Keratinocyte (primary cell): ENCODE measurements at regions not wholly inside any gene's neighbourhood (a gene's known extent, or its start where the extent isn't known, plus 50 kb on each side); places are given as distances from the start of the nearest gene placed in this dataset.
"Not testable (repeated sequence)": the region's sequence is repeated elsewhere in the genome, so short reads cannot be mapped to it uniquely, and the experiment has no call there.

Experiments used
- DNase-seq: peaks from one replicate; pipeline ENCODE4 v3.0.0-alpha.2; 2011; ENCODE audit warnings: low read depth, missing footprints, low spot score
- FAIRE-seq: peaks from 2 replicates; lab custom pipeline; 2011; peaks lifted over from hg19 to GRCh38; lab: Jason Lieb, UNC
- H2AFZ ChIP-seq: 2 replicates; pipeline ENCODE4 v1.6.0; 2012; ENCODE audit warnings: low read length, control low read depth, inconsistent platforms; ENCODE audit not compliant: control insufficient read depth
- H3K27ac ChIP-seq: 2 replicates; pipeline ENCODE4 v1.5.1; 2011; ENCODE audit warnings: low read length; ENCODE audit not compliant: control insufficient read depth, insufficient read depth
- H3K27me3 ChIP-seq: 3 replicates; pipeline ENCODE4 v1.6.0; 2011; ENCODE audit warnings: low read length; ENCODE audit not compliant: control insufficient read depth, insufficient read depth; ENCODE audit errors: extremely low read depth
- H3K36me3 ChIP-seq, 2 experiments: 2 replicates in 1 of 2; 3 replicates in 1 of 2; pipeline ENCODE4 v1.5.1; 2011; ENCODE audit warnings: low read length in 2 of 2, mild to moderate bottlenecking in 1 of 2; ENCODE audit not compliant: control insufficient read depth in 2 of 2, insufficient read depth in 2 of 2; ENCODE audit errors: extremely low read depth in 1 of 2
- H3K4me1 ChIP-seq: 3 replicates; pipeline ENCODE4 v1.5.1; 2011; ENCODE audit warnings: low read length; ENCODE audit not compliant: control insufficient read depth, insufficient read depth; ENCODE audit errors: extremely low read depth
- H3K4me2 ChIP-seq: 3 replicates; pipeline ENCODE4 v1.6.0; 2011; ENCODE audit warnings: low read depth, low read length; ENCODE audit not compliant: control insufficient read depth, insufficient read depth; ENCODE audit errors: extremely low read depth
- H3K4me3 ChIP-seq, 3 experiments: fragments of 200-600 bp in 1 of 3; sonication (generic) in 1 of 3; 2 replicates in 2 of 3; 3 replicates in 1 of 3; pipeline ENCODE4 v1.5.1; 2011 to 2016; ENCODE audit warnings: low read length in 3 of 3, mild to moderate bottlenecking in 3 of 3, control low read depth in 2 of 3, inconsistent platforms in 1 of 3, low read depth in 1 of 3, mixed read lengths in 1 of 3, mixed run types in 1 of 3, moderate library complexity in 1 of 3; ENCODE audit not compliant: control insufficient read depth in 2 of 3, insufficient read depth in 2 of 3; ENCODE audit errors: extremely low read depth in 1 of 3
- H3K79me2 ChIP-seq: 2 replicates; pipeline ENCODE4 v1.6.0; 2012; ENCODE audit warnings: low read length; ENCODE audit not compliant: control insufficient read depth, insufficient read depth
- H3K9ac ChIP-seq: 3 replicates; pipeline ENCODE4 v1.6.0; 2011; ENCODE audit warnings: low read length; ENCODE audit not compliant: control insufficient read depth, insufficient read depth; ENCODE audit errors: extremely low read depth
- H3K9me1 ChIP-seq: 3 replicates; pipeline ENCODE4 v1.6.0; 2011; ENCODE audit warnings: low read length; ENCODE audit not compliant: control insufficient read depth, insufficient read depth; ENCODE audit errors: extremely low read depth
- H3K9me3 ChIP-seq: 2 replicates; pipeline ENCODE4 v1.5.1; 2012; ENCODE audit warnings: low read depth, low read length; ENCODE audit not compliant: control insufficient read depth
- H4K20me1 ChIP-seq: 3 replicates; pipeline ENCODE4 v1.6.0; 2011; ENCODE audit warnings: low read length; ENCODE audit not compliant: control insufficient read depth, insufficient read depth; ENCODE audit errors: extremely low read depth
- EZH2 ChIP-seq: IDR thresholded peaks from one replicate; pipeline ENCODE4 v1.6.1; 2012; ENCODE audit warnings: inconsistent platforms, mild to moderate bottlenecking, low read length, moderate library complexity
- dilution Hi-C: fragments of 300-500 bp; cut with MboI; formaldehyde crosslinking; loops from one replicate; pipeline ENCODE4 v1.7.0; 2020; ENCODE audit warnings: low sequenced_read_pairs; ENCODE audit not compliant: extremely low pct_ligation_motif_present
- TF ChIP-seq, protein P1 (sequence below), 3 experiments: IDR thresholded peaks in 1 of 3; conservative IDR thresholded peaks in 1 of 3; optimal IDR thresholded peaks in 1 of 3; 2 replicates in 2 of 3; 3 replicates in 1 of 3; pipeline versions ENCODE3 to v1.5.1; 2011; ENCODE audit warnings: low read length in 3 of 3, mild to moderate bottlenecking in 3 of 3, moderate library complexity in 2 of 3, control low read depth in 1 of 3, inconsistent platforms in 1 of 3; ENCODE audit not compliant: insufficient read depth in 2 of 3; ENCODE audit errors: extremely low read depth in 1 of 3

- Histone ChIP-seq H2AFZ (no peak overlapping the region), H3K27me3 (no peaks in the 10 kb centered on the region), H4K20me1 (no peaks in the 10 kb centered on the region), H3K9me3 (no peaks in the 10 kb centered on the region), H3K4me1 (no peaks in the 10 kb centered on the region), H3K9ac (no peak overlapping the region), H3K36me3 (no peaks in the 10 kb centered on the region), H3K27ac (no peak overlapping the region), H3K79me2 (no peaks in the 10 kb centered on the region), H3K4me3 (no peak overlapping the region), H3K9me1 (no peaks in the 10 kb centered on the region), H3K4me2 (no peak overlapping the region)
- dilution Hi-C loops: no loop called here
- DNase-seq: no peak
- no peak for TF ChIP-seq EZH2
- TF ChIP-seq, protein P1, sequence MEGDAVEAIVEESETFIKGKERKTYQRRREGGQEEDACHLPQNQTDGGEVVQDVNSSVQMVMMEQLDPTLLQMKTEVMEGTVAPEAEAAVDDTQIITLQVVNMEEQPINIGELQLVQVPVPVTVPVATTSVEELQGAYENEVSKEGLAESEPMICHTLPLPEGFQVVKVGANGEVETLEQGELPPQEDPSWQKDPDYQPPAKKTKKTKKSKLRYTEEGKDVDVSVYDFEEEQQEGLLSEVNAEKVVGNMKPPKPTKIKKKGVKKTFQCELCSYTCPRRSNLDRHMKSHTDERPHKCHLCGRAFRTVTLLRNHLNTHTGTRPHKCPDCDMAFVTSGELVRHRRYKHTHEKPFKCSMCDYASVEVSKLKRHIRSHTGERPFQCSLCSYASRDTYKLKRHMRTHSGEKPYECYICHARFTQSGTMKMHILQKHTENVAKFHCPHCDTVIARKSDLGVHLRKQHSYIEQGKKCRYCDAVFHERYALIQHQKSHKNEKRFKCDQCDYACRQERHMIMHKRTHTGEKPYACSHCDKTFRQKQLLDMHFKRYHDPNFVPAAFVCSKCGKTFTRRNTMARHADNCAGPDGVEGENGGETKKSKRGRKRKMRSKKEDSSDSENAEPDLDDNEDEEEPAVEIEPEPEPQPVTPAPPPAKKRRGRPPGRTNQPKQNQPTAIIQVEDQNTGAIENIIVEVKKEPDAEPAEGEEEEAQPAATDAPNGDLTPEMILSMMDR (optimal IDR thresholded peaks at IDR 0.05 in 1 of 3, IDR thresholded peaks at IDR 0.05 in 1 of 3, conservative IDR thresholded peaks at IDR 0.05 in 1 of 3; ENCODE audit: extremely low read depth in 1 of 3, insufficient read depth in 2 of 3, low read length in 3 of 3): no peak
- FAIRE-seq: no peak
Measured at GRCh38 chr10:34899161-34899560, 84.1 kb upstream of the PARD3 start.

DNA sequence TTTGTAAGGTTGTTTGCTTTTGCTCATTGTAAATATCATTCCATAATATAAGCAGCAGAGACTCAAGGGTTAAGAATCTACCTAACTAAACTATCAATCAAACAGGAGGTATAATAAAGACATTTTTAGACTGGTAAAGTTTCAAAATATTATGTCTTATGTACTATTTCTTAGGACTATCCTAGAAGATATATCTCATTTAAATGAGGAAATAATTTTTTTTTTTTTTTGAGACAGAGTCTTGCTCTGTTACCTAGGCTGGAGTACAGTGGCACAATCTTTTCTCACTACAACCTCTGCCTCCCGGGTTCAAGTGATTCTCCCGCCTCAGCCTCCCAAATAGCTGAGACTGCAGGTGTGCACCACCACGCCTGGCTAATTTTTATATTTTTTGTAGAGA, 80.9 kb upstream of the PARD3 start:
- no peaks in the 10 kb centered on the region for H3K27me3 ChIP-seq
- H2AFZ ChIP-seq: no peak overlapping the region
- no peak overlapping the region for H3K9ac ChIP-seq
- H3K79me2 ChIP-seq: no peaks in the 10 kb centered on the region
- H3K4me1 ChIP-seq: no peaks in the 10 kb centered on the region
- no peaks in the 10 kb centered on the region for H3K36me3 ChIP-seq
- no peaks in the 10 kb centered on the region for H4K20me1 ChIP-seq
- no peak overlapping the region for H3K4me2 ChIP-seq
- no peaks in the 10 kb centered on the region for H3K9me3 ChIP-seq
- FAIRE-seq (no peak), DNase-seq (no peak)
- H3K27ac ChIP-seq: no peak overlapping the region
- no peak overlapping the region for H3K4me3 ChIP-seq
- dilution Hi-C loops: no loop called here
- TF ChIP-seq EZH2: no peak
- TF ChIP-seq, protein P1 (optimal IDR thresholded peaks at IDR 0.05 in 1 of 3, IDR thresholded peaks at IDR 0.05 in 1 of 3, conservative IDR thresholded peaks at IDR 0.05 in 1 of 3; ENCODE audit: extremely low read depth in 1 of 3, insufficient read depth in 2 of 3, low read length in 3 of 3): no peak
- H3K9me1 ChIP-seq: no peaks in the 10 kb centered on the region

DNA sequence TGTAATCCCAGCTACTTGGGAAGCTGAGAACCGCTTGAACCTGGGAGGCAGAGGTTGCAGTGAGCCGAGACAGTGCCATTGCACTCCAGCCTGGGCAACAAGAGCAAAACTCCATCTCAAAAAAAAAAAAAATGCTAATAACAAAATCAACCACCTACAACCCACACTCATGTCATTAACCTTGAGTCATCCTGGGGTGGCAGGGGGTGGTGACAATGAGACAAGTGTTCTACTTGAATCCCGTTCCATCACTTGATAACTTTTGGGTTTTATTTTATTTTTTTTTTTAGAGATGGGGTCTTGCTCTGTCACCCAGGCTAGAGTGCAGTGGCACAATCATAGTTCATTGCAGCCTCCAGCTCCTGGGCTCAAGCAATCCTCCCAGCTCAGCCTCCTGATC, 80.0 kb upstream of the PARD3 start:
- DNase-seq, H3K4me2 ChIP-seq, H3K9me1 ChIP-seq, H3K36me3 ChIP-seq, H2AFZ ChIP-seq, H3K4me3 ChIP-seq, H3K9me3 ChIP-seq, FAIRE-seq, H3K79me2 ChIP-seq, H3K9ac ChIP-seq, H3K27ac ChIP-seq, H3K27me3 ChIP-seq, H4K20me1 ChIP-seq, dilution Hi-C loops, H3K4me1 ChIP-seq: not testable (repeated sequence)

DNA sequence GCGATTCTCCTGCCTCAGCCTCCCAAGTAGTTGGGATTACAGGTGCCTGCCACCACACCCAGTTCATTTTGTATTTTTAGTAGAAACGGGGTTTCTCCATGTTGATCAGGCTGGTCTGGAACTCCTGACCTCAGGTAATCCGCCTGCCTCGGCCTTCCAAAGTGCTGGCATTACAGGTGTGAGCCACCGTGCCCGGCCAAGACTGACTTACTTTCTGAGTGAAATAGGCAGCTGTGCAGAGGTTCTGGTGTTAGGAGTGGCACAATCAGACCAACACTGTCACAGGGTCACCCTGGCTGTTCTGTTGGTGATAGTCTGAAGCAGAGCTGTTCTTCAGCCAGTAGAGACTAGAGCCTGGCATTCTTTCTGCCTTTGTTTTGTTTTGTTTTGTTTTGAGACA, 77.4 kb upstream of the PARD3 start:
- H3K9ac ChIP-seq, H2AFZ ChIP-seq, dilution Hi-C loops, H3K27me3 ChIP-seq, H3K9me3 ChIP-seq, H3K4me3 ChIP-seq, H3K4me1 ChIP-seq, FAIRE-seq, H3K4me2 ChIP-seq, H3K9me1 ChIP-seq, DNase-seq, H3K79me2 ChIP-seq, H3K36me3 ChIP-seq, H4K20me1 ChIP-seq, H3K27ac ChIP-seq: not testable (repeated sequence)
